ENCODE measurements at regions not wholly inside any gene's neighbourhood (a gene's known extent, or its start where the extent isn't known, plus 50 kb on each side); places are given as distances from the start of the nearest gene placed in this dataset.
"Not testable (repeated sequence)": the region's sequence is repeated elsewhere in the genome, so short reads cannot be mapped to it uniquely, and the experiment has no call there.

GRCh38 chr2:87634106-87634505 lies 113.8 kb upstream of the PLGLB2 start:
- not testable (repeated sequence) for DNase-seq (ENCODE audit: low read depth in 1 of 2, low spot score in 1 of 2)

- DNase-seq (ENCODE audit: low read depth in 1 of 2, low spot score in 1 of 2) = not testable (repeated sequence)
Observed at GRCh38 chr2:87634971-87635650, 112.8 kb upstream of the PLGLB2 start.

- not testable (repeated sequence) for DNase-seq (ENCODE audit: low read depth in 1 of 2, low spot score in 1 of 2)
Observed at GRCh38 chr2:87636246-87636645, 111.6 kb upstream of the PLGLB2 start.

GRCh38 chr2:87636735-87637134 lies 111.2 kb upstream of the PLGLB2 start:
- DNase-seq (ENCODE audit: low read depth in 1 of 2, low spot score in 1 of 2) = not testable (repeated sequence)

GRCh38 chr2:87637249-87637990 lies 110.5 kb upstream of the PLGLB2 start:
- not testable (repeated sequence) for DNase-seq (ENCODE audit: low read depth in 1 of 2, low spot score in 1 of 2)

- not testable (repeated sequence) for DNase-seq (ENCODE audit: low read depth in 1 of 2, low spot score in 1 of 2)
Observed at GRCh38 chr2:87638114-87638807, 109.6 kb upstream of the PLGLB2 start.

- not testable (repeated sequence) for DNase-seq (ENCODE audit: low read depth in 1 of 2, low spot score in 1 of 2)
Observed at GRCh38 chr2:87638872-87639271, 109.0 kb upstream of the PLGLB2 start.

GRCh38 chr2:87639801-87640440 lies 108.0 kb upstream of the PLGLB2 start:
- DNase-seq (ENCODE audit: low read depth in 1 of 2, low spot score in 1 of 2) = not testable (repeated sequence)

- not testable (repeated sequence) for DNase-seq (ENCODE audit: low read depth in 1 of 2, low spot score in 1 of 2)
Observed at GRCh38 chr2:87640961-87641563, 106.8 kb upstream of the PLGLB2 start.

- DNase-seq (ENCODE audit: low read depth in 1 of 2, low spot score in 1 of 2) = not testable (repeated sequence)
Observed at GRCh38 chr2:87643165-87643564, 104.7 kb upstream of the PLGLB2 start.

- DNase-seq (ENCODE audit: low read depth in 1 of 2, low spot score in 1 of 2) = not testable (repeated sequence)
Observed at GRCh38 chr2:87647737-87648498, 100.0 kb upstream of the PLGLB2 start.

- not testable (repeated sequence) for DNase-seq (ENCODE audit: low read depth in 1 of 2, low spot score in 1 of 2)
Observed at GRCh38 chr2:87648815-87649214, 99.1 kb upstream of the PLGLB2 start.

- DNase-seq (ENCODE audit: low read depth in 1 of 2, low spot score in 1 of 2) = not testable (repeated sequence)
Observed at GRCh38 chr2:87649871-87650270, 98.0 kb upstream of the PLGLB2 start.

GRCh38 chr2:87650837-87651236 lies 97.0 kb upstream of the PLGLB2 start:
- not testable (repeated sequence) for DNase-seq (ENCODE audit: low read depth in 1 of 2, low spot score in 1 of 2)

GRCh38 chr2:87651589-87651988 lies 96.3 kb upstream of the PLGLB2 start:
- DNase-seq (ENCODE audit: low read depth in 1 of 2, low spot score in 1 of 2) = not testable (repeated sequence)

- DNase-seq (ENCODE audit: low read depth in 1 of 2, low spot score in 1 of 2) = not testable (repeated sequence)
Observed at GRCh38 chr2:87653373-87653772, 94.5 kb upstream of the PLGLB2 start.

- not testable (repeated sequence) for DNase-seq (ENCODE audit: low read depth in 1 of 2, low spot score in 1 of 2)
Observed at GRCh38 chr2:87654136-87654814, 93.6 kb upstream of the PLGLB2 start.

- not testable (repeated sequence) for DNase-seq (ENCODE audit: low read depth in 1 of 2, low spot score in 1 of 2)
Observed at GRCh38 chr2:87657915-87658314, 90.0 kb upstream of the PLGLB2 start.

GRCh38 chr2:87658357-87658756 lies 89.5 kb upstream of the PLGLB2 start:
- not testable (repeated sequence) for DNase-seq (ENCODE audit: low read depth in 1 of 2, low spot score in 1 of 2)

All from stimulated activated CD4-positive, alpha-beta T cell treated with anti-CD3 and anti-CD28 coated beads, Interleukin-15, amount 100 ng/mL, for 1 hour (primary cell).